Neuronal stem cell (in vitro differentiated cells): ENCODE measurements at regions not wholly inside any gene's neighbourhood (a gene's known extent, or its start where the extent isn't known, plus 50 kb on each side); places are given as distances from the start of the nearest gene placed in this dataset.

ENCODE experiments used
- DNase-seq: peaks from one replicate; pipeline ENCODE4 v3.0.0-alpha.2; 2013; ENCODE audit warnings: low spot score
- H2AFZ ChIP-seq: one replicate; pipeline ENCODE4 v1.6.1; 2013; ENCODE audit warnings: mild to moderate bottlenecking, low read length, inconsistent platforms
- H2AK5ac ChIP-seq: 2 replicates; pipeline ENCODE4 v1.6.1; 2013; ENCODE audit warnings: low read depth, mild to moderate bottlenecking, inconsistent platforms, low read length, moderate library complexity, mixed read lengths
- H2BK120ac ChIP-seq: 2 replicates; pipeline ENCODE4 v1.6.1; 2013; ENCODE audit warnings: low read depth, mild to moderate bottlenecking, inconsistent platforms, low read length, moderate library complexity, mixed read lengths
- H2BK12ac ChIP-seq: one replicate; pipeline ENCODE4 v1.6.1; 2013; ENCODE audit warnings: low read length, inconsistent platforms
- H2BK15ac ChIP-seq: 2 replicates; pipeline ENCODE4 v1.6.1; 2013; ENCODE audit warnings: mild to moderate bottlenecking, low read length, inconsistent platforms, mixed read lengths
- H2BK5ac ChIP-seq: one replicate; pipeline ENCODE4 v1.6.1; 2013; ENCODE audit warnings: inconsistent platforms, mild to moderate bottlenecking, low read length, moderate library complexity
- H3K14ac ChIP-seq: one replicate; pipeline ENCODE4 v1.6.1; 2013; ENCODE audit warnings: low read length, inconsistent platforms
- H3K18ac ChIP-seq: 2 replicates; pipeline ENCODE4 v1.6.1; 2013; ENCODE audit warnings: low read length, inconsistent platforms
- H3K23ac ChIP-seq: 2 replicates; pipeline ENCODE4 v1.6.1; 2013; ENCODE audit warnings: low read depth, mild to moderate bottlenecking, mixed read lengths, low read length, inconsistent platforms; ENCODE audit not compliant: poor library complexity
- H3K27ac ChIP-seq: replicated peaks from 3 replicates; pipeline ENCODE4 v1.5.1; 2013; ENCODE audit warnings: low read length, inconsistent platforms
- H3K27me3 ChIP-seq, 3 experiments: 2 replicates each; pipeline ENCODE4 v1.6.1; 2013; ENCODE audit warnings: low read length in 3 of 3, mild to moderate bottlenecking in 2 of 3, inconsistent platforms in 1 of 3, low read depth in 1 of 3, mixed read lengths in 1 of 3, moderate library complexity in 1 of 3; ENCODE audit not compliant: control insufficient read depth in 3 of 3, insufficient read depth in 3 of 3
- H3K36me3 ChIP-seq, 2 donors: replicated peaks in 1 of 2; 2 replicates each; pipeline ENCODE4 v1.6.1; 2013; ENCODE audit warnings: low read length in 2 of 2; ENCODE audit not compliant: control insufficient read depth in 2 of 2, insufficient read depth in 2 of 2
- H3K4ac ChIP-seq: 2 replicates; pipeline ENCODE4 v1.6.1; 2013; ENCODE audit warnings: inconsistent platforms, mild to moderate bottlenecking, low read length, moderate library complexity
- H3K4me1 ChIP-seq, 2 donors: 1 replicate in 1 of 2; 2 replicates in 1 of 2; pipeline ENCODE4 v1.6.1; 2013; ENCODE audit warnings: low read length in 2 of 2, low read depth in 1 of 2; ENCODE audit not compliant: control insufficient read depth in 2 of 2, insufficient read depth in 1 of 2
- H3K4me2 ChIP-seq: one replicate; pipeline ENCODE4 v1.6.1; 2013; ENCODE audit warnings: mild to moderate bottlenecking, low read length, inconsistent platforms; ENCODE audit not compliant: insufficient read depth, poor library complexity, severe bottlenecking
- H3K4me3 ChIP-seq, 2 donors: 2 replicates each; pipeline ENCODE4 v1.5.1; 2013; ENCODE audit warnings: low read length in 2 of 2, mild to moderate bottlenecking in 2 of 2, inconsistent platforms in 1 of 2, moderate library complexity in 1 of 2
- H3K79me1 ChIP-seq: one replicate; pipeline ENCODE4 v1.6.1; 2013; ENCODE audit warnings: low read depth, mild to moderate bottlenecking, inconsistent platforms, low read length, moderate library complexity
- H3K9ac ChIP-seq: one replicate; pipeline ENCODE4 v1.6.1; 2013; ENCODE audit warnings: mild to moderate bottlenecking, low read depth, low read length, inconsistent platforms; ENCODE audit not compliant: poor library complexity
- H3K9me3 ChIP-seq, 2 donors: replicated peaks in 1 of 2; 2 replicates each; pipeline versions ENCODE3 to v1.6.1; 2013; ENCODE audit warnings: low read length in 2 of 2, mild to moderate bottlenecking in 2 of 2, inconsistent platforms in 1 of 2, low read depth in 1 of 2, mixed read lengths in 1 of 2, moderate library complexity in 1 of 2; ENCODE audit not compliant: control insufficient read depth in 2 of 2, insufficient read depth in 1 of 2
- H4K8ac ChIP-seq: one replicate; pipeline ENCODE4 v1.6.1; 2013; ENCODE audit warnings: low read depth, mild to moderate bottlenecking, inconsistent platforms, low read length, moderate library complexity
- H4K91ac ChIP-seq: one replicate; pipeline ENCODE4 v1.6.1; 2013; ENCODE audit warnings: low read length, low read depth, mild to moderate bottlenecking, inconsistent platforms; ENCODE audit not compliant: poor library complexity
- WGBS, 2 donors: extraction: QIAGEN DNeasy Blood & Tissue Kit; methylation state at CpG; one replicate each; pipeline ENCODE4 v1.1.7; 2013; ENCODE audit warnings: missing lambda C conversion rate in 2 of 2, mixed read lengths in 1 of 2; ENCODE audit not compliant: insufficient read length in 2 of 2, insufficient replicate concordance in 1 of 2; ENCODE audit errors: extremely low coverage in 2 of 2; 5-methylcytosine and 5-hydroxymethylcytosine counted together

GRCh38 chr9:30925126-30925525 lies 1459.3 kb upstream of the ACO1 start:
- no peak overlapping the region for H3K27ac ChIP-seq
- H3K36me3 ChIP-seq, result no peaks in the 10 kb centered on the region
- no peak overlapping the region for H2BK120ac ChIP-seq
- H3K79me1 ChIP-seq, result no peaks in the 10 kb centered on the region
- H3K14ac ChIP-seq, result no peak overlapping the region
- H3K4me3 ChIP-seq, result no peak overlapping the region
- H3K23ac ChIP-seq, result no peak overlapping the region
- H3K27me3 ChIP-seq, result no peaks in the 10 kb centered on the region
- no peak overlapping the region for H3K9ac ChIP-seq
- H2BK15ac ChIP-seq, result no peak overlapping the region
- no peak overlapping the region for H2BK5ac ChIP-seq
- DNase-seq, result no peak
- H2AFZ ChIP-seq, result no peak overlapping the region
- H2AK5ac ChIP-seq, result no peak overlapping the region
- H4K91ac ChIP-seq, result no peak overlapping the region
- H2BK12ac ChIP-seq, result no peak overlapping the region
- H3K9me3 ChIP-seq, result no peaks in the 10 kb centered on the region
- no CpG with 5 or more reads among the region's 5 CpGs for WGBS, 2 donors
- no peak overlapping the region for H3K4ac ChIP-seq
- no peak overlapping the region for H3K18ac ChIP-seq
- H4K8ac ChIP-seq, result no peak overlapping the region
- H3K4me2 ChIP-seq, result no peak overlapping the region
- H3K4me1 ChIP-seq, result no peaks in the 10 kb centered on the region

DNA sequence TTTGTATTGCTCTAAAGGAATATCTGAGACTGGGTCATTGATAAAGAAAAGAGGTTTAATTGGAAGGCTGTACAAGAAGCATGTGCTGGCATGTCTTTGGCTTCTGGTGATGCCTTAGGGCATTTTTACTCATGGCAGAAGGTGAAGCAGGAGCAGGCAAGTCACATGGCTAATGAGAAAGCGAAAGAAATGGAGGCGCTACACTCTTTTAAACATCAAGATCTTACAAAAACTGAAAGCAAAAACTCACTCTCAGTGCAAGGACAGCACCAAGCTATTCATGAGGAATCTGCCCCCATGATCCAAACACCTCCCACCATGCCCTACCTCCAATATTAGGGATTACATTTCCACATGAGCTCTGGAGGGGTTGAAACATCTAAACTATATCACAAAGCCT lies 1458.8 kb upstream of the ACO1 start:
- H3K27me3 ChIP-seq, result no peaks in the 10 kb centered on the region
- WGBS, 2 donors, result no CpG with 5 or more reads among the region's 2 CpGs

DNA sequence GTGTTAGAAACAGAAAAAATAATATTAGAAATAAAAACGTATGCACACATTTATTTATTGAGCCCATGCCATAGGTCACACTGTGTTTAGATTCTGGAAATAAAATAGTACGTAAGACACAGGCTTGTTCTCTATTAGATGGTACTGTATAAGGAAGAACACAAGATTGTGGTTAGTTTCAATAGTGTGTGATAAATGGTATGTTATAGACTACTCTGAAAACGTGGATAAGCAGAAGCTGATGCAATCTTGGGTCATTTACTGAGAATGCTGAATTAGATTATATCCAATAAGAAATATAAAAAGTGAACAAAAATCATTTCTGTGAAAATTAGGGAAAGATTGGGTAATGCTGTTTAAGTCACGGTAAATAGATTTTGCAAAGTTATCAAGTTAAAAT lies 1456.4 kb upstream of the ACO1 start:
- no peaks in the 10 kb centered on the region for H3K4me1 ChIP-seq
- no peak overlapping the region for H2BK120ac ChIP-seq
- no peak overlapping the region for H3K27ac ChIP-seq
- H3K27me3 ChIP-seq, result no peaks in the 10 kb centered on the region
- H4K8ac ChIP-seq, result no peak overlapping the region
- no peak overlapping the region for H2BK15ac ChIP-seq
- no peak overlapping the region for H2BK12ac ChIP-seq
- H3K79me1 ChIP-seq, result no peaks in the 10 kb centered on the region
- no peak overlapping the region for H3K18ac ChIP-seq
- no peak overlapping the region for H3K4ac ChIP-seq
- no peak overlapping the region for H3K14ac ChIP-seq
- no peak overlapping the region for H3K23ac ChIP-seq
- no peak overlapping the region for H3K4me2 ChIP-seq
- no peak overlapping the region for H3K4me3 ChIP-seq
- no peak for DNase-seq
- WGBS, 2 donors, result no CpG with 5 or more reads among the region's 4 CpGs
- no peak overlapping the region for H2AFZ ChIP-seq
- H2AK5ac ChIP-seq, result no peak overlapping the region
- no peak overlapping the region for H3K9ac ChIP-seq
- no peak overlapping the region for H2BK5ac ChIP-seq
- no peaks in the 10 kb centered on the region for H3K36me3 ChIP-seq
- no peak overlapping the region for H4K91ac ChIP-seq
- H3K9me3 ChIP-seq, result no peaks in the 10 kb centered on the region

More for the DNA sequence above, 1458.8 kb upstream of the ACO1 start:
- H3K79me1 ChIP-seq, result no peaks in the 10 kb centered on the region
- no peaks in the 10 kb centered on the region for H3K9me3 ChIP-seq
- no peak overlapping the region for H3K14ac ChIP-seq
- H2BK12ac ChIP-seq, result no peak overlapping the region
- no peak overlapping the region for H3K18ac ChIP-seq
- no peak overlapping the region for H3K4ac ChIP-seq
- H3K4me3 ChIP-seq, result no peak overlapping the region
- no peak overlapping the region for H2AK5ac ChIP-seq
- no peak for DNase-seq
- H2AFZ ChIP-seq, result peak overlapping the region; percentile 47
- H3K27ac ChIP-seq, result no peak overlapping the region
- no peak overlapping the region for H2BK15ac ChIP-seq
- H2BK5ac ChIP-seq, result no peak overlapping the region
- H3K4me1 ChIP-seq, result no peaks in the 10 kb centered on the region
- no peak overlapping the region for H3K9ac ChIP-seq
- H3K4me2 ChIP-seq, result no peak overlapping the region
- no peak overlapping the region for H4K8ac ChIP-seq
- no peak overlapping the region for H2BK120ac ChIP-seq
- H3K36me3 ChIP-seq, result no peaks in the 10 kb centered on the region
- H4K91ac ChIP-seq, result no peak overlapping the region
- no peak overlapping the region for H3K23ac ChIP-seq

- H3K23ac ChIP-seq, result no peak overlapping the region
- H2BK120ac ChIP-seq, result no peak overlapping the region
- no peak overlapping the region for H4K8ac ChIP-seq
- no peak overlapping the region for H2AK5ac ChIP-seq
- H4K91ac ChIP-seq, result no peak overlapping the region
- no peak overlapping the region for H2BK12ac ChIP-seq
- no peaks in the 10 kb centered on the region for H3K4me1 ChIP-seq
- no peak overlapping the region for H3K27ac ChIP-seq
- no peaks in the 10 kb centered on the region for H3K27me3 ChIP-seq
- no peak overlapping the region for H2BK15ac ChIP-seq
- no peaks in the 10 kb centered on the region for H3K79me1 ChIP-seq
- WGBS, 2 donors, result no CpG with 5 or more reads among the region's 2 CpGs
- no peak overlapping the region for H3K18ac ChIP-seq
- H3K4me2 ChIP-seq, result no peak overlapping the region
- H3K9me3 ChIP-seq, result no peaks in the 10 kb centered on the region
- no peak overlapping the region for H2AFZ ChIP-seq
- no peak overlapping the region for H3K9ac ChIP-seq
- no peaks in the 10 kb centered on the region for H3K36me3 ChIP-seq
- H3K4me3 ChIP-seq, result no peak overlapping the region
- H3K14ac ChIP-seq, result no peak overlapping the region
- no peak overlapping the region for H2BK5ac ChIP-seq
- H3K4ac ChIP-seq, result no peak overlapping the region
- no peak for DNase-seq
These were observed 1452.2 kb upstream of the ACO1 start for GRCh38 chr9:30932226-30932625.
